Activated CD4-positive, alpha-beta T cell treated with anti-CD3 and anti-CD28 coated beads, Interleukin-2, Interleukin-4, amounts not matched to agents 100 ng/mL and 50 ng/mL, durations not matched to agents 16 hours and 8 hours (primary cell): ENCODE measurements at regions not wholly inside any gene's neighbourhood (a gene's known extent, or its start where the extent isn't known, plus 50 kb on each side); places are given as distances from the start of the nearest gene placed in this dataset.

Experiments
- DNase-seq: peaks from one replicate; pipeline ENCODE4 v3.0.0-alpha.2; 2020; ENCODE audit warnings: low spot score

DNA sequence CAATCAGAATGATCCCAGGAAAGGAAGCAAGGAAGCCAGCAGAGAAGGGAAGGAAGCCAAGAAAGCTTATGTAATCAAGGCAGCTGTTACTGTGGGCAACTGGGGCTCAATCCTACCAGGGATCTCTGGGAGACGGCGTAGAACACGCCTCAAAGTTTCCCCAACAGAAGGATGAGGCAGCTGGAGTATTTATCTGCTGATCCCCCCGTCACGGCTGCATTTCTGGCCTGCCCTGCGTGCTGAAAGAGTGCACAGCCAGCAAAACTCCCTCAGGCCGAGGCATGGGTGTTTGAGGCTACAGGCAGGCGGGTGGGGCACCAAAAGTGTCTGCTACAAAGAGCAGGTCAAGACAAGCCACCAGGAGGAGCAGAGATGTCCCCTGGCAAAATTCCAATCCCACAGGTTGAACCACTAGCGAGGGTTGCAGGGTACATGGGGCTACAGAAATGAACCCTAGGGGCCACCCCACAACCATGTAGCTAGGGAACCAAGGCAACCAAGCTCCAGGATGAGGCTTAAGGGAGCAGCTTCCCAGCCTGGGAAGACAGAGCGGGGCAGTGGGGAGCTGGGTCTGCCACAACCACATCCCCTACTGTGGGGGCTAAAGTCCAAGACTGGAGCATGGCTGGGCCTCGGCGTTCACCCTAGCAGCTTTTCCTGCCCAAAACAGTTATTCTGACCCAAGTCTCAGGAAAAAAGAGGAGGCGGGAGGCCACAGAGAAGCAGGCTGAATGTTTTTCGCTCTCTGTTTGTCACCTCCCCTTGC lies 113.4 kb downstream of the BCOR start:
- no peak for DNase-seq

DNA sequence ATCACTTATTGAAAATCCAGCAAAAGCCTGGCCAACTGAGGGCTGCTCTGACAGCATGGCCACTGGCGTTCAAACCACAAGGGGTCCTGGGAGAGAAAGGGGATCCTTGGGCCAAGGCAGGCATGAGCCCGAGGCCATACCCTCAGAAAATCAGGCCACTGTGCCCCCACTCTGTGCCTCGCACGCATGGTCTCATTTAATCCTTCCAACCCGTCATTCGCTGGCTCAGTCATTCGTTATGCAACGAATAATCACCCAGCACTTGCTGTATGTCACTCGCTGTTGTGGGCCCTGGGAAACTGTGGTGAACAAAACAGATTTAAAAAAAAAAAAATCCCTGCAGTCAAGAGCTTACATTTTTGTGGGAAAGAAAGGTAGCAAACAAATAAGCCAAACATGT lies 112.7 kb downstream of the BCOR start:
- DNase-seq: no peak

DNA sequence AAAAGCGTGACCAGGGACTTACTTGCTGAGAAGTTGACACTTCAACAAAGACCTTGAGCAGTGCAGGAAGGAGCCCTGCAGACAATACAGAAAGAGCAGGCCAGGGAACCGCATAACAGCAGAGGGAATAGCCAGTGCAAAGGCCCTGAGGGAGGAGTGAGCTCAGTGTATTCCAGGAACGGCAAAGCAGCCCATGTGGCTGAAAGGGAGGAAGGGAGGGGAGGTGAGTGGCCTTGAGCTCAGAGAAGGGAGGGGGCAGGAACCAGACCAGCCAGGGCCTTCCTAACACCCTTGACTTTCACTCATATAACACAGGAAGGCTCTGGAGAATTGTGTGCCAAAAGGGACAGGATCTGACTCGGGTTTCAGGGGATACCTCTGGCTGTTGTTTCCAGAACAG lies 112.2 kb downstream of the BCOR start:
- no peak for DNase-seq

DNA sequence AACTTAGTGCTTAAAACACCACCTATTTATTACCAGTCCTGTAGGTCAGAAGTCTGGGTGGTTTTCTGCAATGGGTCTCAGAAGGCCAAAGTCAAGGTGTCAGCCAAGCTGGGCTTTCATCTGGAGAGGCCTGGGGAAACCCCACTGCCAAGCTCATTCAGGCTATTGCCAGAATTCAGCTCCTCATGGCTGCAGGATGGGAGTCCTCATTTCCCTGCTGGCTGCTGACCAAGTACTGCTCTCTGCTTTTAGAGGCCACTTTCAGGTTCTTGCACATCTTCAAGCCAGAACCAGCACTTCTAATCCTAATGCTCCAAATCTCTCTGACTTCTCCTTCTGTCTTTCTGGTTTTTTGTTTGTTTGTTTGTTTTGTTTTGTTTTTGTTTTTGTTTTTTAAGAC lies 109.3 kb downstream of the BCOR start:
- no peak for DNase-seq

DNA sequence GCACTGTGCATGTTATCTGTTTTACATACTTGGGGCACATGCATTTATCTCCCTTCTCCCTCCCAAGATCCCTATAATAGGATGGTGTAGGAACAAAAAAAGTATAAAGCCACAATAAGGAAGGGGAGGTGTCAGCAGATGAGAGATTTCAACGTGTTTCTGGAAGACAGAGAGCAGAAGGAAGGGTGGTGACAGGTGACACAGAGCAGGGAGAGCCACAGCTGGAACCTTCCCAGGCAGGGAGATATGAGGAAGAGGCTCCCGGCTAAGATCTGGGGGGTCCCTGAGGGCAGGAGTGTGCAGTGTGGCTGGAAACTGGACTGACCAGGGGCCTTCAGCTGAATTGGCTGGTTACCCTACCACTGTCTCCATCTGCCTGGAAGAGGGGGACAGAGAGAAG lies 107.4 kb downstream of the BCOR start:
- DNase-seq: no peak

DNA sequence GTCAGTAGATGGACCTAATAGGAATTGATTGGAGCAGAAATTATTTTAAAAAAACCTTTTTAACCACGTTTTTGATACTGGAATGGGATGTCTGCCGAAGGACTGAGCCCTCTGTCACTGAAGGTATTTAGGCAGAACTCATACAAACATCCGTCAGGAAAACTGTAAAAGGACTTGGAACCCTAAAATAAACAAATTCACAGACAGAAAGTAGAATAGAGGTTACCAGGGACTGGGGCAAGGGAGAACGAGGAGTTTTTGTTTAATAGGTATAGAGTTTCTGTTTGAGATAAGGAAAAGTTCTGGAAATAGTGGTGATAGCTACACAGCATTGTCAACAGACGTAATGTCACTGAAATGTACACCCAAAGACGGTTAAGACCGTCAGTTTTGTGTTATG lies 105.5 kb downstream of the BCOR start:
- no peak for DNase-seq

DNA sequence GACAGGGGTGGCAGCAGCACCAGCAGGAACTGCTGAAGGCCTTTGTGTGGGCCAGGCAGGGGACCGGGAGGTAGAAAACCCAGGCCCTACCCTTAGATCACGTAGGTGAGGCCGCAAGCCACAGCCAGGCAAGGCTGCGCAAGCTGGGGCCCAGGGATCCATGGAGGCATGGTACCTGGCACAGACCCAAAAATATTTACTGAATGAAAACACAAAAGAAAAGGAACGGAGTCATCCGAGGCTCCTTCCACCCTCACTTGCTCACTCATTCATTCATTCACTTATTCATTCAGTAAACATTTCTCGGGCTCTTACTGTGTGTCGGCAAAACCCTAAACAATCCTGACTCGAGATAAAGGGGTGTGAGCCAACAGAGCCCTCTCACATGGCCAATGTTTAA lies 102.3 kb downstream of the BCOR start:
- no peak for DNase-seq

DNA sequence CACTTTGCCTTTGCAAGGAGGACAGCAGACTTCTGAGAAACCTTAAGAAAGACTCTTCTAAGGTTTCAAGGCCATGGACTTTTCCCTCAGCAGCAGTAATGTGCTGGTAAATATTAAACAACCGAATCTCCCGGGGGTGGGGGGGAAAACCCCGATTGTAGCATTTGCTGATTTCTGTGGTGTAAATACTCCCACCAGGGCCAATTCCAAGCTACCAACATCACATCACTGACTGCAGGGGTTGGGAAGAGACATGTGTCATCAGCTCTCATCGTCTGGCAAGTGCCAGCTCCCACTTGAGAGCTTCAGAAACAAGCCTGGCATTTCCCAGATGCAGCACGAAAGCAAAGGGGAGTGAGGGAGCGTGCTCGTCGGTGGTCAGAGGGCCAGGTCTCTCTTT lies 101.2 kb downstream of the BCOR start:
- DNase-seq: no peak

DNA sequence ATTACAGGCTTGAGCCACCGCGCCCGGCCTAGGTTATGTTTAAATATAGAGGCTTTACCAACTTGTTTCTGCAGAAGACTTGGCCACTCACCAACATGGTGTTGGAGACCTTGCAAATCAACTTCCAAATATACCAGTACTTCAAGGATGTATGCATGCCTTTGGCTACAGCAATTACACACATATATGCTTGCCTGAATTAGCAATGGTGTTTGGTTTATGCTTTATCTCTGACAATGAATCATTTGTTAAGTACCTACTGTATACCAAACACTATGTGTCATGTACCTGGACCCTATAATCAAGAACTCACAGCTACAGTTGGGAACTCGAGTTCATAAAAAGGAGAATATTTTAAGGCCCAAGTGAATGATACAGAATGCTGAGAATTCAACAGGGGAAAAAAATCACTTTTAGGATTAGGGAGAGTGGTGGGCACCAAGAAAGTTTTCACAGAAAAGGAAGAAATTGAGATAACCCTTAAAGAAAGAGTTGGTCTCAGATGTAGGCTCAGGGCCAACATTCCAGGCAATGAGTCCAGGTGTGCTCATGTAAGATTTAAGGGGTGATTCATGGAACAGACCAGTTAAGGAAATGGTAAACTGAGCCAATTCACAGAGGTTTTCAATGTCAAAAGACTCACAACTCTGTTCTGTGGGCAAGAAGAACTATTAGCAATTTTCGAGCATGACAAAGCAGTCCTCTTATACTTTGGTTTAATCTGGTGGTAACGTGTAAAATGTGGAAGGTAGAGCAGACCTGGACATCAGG lies 98.9 kb downstream of the BCOR start:
- DNase-seq: no peak
